Tibial nerve (tissue), 4 donors: ENCODE measurements at regions not wholly inside any gene's neighbourhood (a gene's known extent, or its start where the extent isn't known, plus 50 kb on each side); places are given as distances from the start of the nearest gene placed in this dataset.

ENCODE experiments used
- EP300 ChIP-seq, 2 donors: sonication (generic); formaldehyde crosslinking; IDR thresholded peaks; one replicate each; pipeline ENCODE4 v1.6.1; 2017; ENCODE audit warnings: antibody characterized with exemption in 2 of 2, mild to moderate bottlenecking in 1 of 2
- POLR2A ChIP-seq, 2 donors: fragments of 450-650 bp; IDR thresholded peaks; one replicate each; pipeline ENCODE4 v1.6.1; 2017; ENCODE audit warnings: antibody characterized with exemption in 2 of 2, mild to moderate bottlenecking in 2 of 2, moderate library complexity in 2 of 2
- TF ChIP-seq, protein P1 (sequence below), 5 experiments: fragments of 200-600 bp in 3 of 5; fragments of 450-650 bp in 2 of 5; sonication (generic) in 3 of 5; IDR thresholded peaks; one replicate each; pipeline ENCODE4 v1.5.1; 2016 to 2019; ENCODE audit warnings: antibody characterized with exemption in 5 of 5, mild to moderate bottlenecking in 3 of 5, moderate library complexity in 2 of 5

DNA sequence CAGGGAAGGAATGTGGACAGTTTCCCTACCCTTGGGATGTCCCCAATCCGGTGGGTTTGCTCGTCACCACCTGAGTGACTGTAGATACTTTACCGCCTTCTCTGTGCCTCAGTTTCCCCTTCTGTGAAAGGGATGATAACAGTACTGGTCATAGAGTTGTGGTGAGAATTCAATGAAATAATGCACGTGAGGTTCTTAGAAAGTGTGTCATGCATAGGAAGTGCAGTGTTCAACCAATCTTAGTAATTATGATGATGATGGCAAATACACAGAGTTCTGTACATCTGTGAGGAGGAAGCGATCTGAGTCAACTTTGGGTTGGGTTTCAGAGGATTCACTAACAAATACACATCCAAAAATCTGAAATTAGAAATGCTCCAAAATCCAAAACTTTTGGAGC, 114.6 kb upstream of the HS3ST2 start:
- TF ChIP-seq, protein P1, sequence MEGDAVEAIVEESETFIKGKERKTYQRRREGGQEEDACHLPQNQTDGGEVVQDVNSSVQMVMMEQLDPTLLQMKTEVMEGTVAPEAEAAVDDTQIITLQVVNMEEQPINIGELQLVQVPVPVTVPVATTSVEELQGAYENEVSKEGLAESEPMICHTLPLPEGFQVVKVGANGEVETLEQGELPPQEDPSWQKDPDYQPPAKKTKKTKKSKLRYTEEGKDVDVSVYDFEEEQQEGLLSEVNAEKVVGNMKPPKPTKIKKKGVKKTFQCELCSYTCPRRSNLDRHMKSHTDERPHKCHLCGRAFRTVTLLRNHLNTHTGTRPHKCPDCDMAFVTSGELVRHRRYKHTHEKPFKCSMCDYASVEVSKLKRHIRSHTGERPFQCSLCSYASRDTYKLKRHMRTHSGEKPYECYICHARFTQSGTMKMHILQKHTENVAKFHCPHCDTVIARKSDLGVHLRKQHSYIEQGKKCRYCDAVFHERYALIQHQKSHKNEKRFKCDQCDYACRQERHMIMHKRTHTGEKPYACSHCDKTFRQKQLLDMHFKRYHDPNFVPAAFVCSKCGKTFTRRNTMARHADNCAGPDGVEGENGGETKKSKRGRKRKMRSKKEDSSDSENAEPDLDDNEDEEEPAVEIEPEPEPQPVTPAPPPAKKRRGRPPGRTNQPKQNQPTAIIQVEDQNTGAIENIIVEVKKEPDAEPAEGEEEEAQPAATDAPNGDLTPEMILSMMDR (IDR thresholded peaks at IDR 0.05): no peak
- no peak for TF ChIP-seq EP300 (IDR thresholded peaks at IDR 0.05)
- no peak for TF ChIP-seq POLR2A (IDR thresholded peaks at IDR 0.05)
